ENCODE measurements at regions not wholly inside any gene's neighbourhood (a gene's known extent, or its start where the extent isn't known, plus 50 kb on each side); places are given as distances from the start of the nearest gene placed in this dataset.
"Not testable (repeated sequence)": the region's sequence is repeated elsewhere in the genome, so short reads cannot be mapped to it uniquely, and the experiment has no call there.

DNA sequence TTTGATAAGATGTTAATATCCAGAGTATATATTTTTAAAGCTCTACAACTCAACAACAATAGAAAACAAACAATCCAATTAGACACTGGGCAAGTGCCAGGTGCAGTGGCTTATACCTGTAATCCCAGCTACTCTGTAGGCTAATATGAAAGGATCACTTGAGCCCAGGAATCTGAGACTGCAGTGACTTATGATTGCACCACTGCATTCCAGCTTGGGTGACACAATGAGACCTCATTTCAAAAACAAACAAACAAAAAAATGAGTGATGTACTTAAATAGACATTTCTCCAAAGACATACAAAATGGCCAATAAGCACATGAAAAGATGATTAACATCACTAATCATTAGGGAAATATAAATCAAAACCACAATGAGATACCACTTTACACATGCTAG is 356.8 kb upstream of the PCDH10 start:
- TF ChIP-seq, protein P1, sequence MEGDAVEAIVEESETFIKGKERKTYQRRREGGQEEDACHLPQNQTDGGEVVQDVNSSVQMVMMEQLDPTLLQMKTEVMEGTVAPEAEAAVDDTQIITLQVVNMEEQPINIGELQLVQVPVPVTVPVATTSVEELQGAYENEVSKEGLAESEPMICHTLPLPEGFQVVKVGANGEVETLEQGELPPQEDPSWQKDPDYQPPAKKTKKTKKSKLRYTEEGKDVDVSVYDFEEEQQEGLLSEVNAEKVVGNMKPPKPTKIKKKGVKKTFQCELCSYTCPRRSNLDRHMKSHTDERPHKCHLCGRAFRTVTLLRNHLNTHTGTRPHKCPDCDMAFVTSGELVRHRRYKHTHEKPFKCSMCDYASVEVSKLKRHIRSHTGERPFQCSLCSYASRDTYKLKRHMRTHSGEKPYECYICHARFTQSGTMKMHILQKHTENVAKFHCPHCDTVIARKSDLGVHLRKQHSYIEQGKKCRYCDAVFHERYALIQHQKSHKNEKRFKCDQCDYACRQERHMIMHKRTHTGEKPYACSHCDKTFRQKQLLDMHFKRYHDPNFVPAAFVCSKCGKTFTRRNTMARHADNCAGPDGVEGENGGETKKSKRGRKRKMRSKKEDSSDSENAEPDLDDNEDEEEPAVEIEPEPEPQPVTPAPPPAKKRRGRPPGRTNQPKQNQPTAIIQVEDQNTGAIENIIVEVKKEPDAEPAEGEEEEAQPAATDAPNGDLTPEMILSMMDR (IDR thresholded peaks at IDR 0.05; ENCODE audit: insufficient read depth, low read depth, low read length, missing control alignments), result no peak
- no peak overlapping the region for H3K4me3 ChIP-seq (ENCODE audit: low read length)
- peak; percentile 49 for DNase-seq (ENCODE audit: low read depth)

DNA sequence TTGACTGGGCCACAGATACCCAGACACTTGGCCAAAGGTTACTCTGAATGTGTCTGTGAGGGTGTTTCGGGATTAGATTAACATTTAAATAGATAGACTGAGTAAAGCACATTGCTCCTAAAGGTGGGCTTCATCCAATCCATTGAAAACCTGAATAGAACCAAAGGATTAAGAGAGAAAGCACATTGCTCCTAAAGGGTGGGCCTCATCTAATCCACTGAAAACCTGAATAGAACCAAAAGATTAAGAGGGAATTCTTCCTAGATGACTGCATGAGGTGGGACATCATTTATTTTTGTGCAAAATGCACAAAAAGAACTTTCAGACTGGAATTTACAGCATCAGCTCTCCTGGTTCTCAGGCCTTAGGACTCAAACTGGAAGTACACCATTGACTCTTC is 351.2 kb upstream of the PCDH10 start:
- no peak for DNase-seq (ENCODE audit: low read depth)
- TF ChIP-seq, protein P1 (IDR thresholded peaks at IDR 0.05; ENCODE audit: insufficient read depth, low read depth, low read length, missing control alignments), result no peak
- H3K4me3 ChIP-seq (ENCODE audit: low read length), result no peak overlapping the region

DNA sequence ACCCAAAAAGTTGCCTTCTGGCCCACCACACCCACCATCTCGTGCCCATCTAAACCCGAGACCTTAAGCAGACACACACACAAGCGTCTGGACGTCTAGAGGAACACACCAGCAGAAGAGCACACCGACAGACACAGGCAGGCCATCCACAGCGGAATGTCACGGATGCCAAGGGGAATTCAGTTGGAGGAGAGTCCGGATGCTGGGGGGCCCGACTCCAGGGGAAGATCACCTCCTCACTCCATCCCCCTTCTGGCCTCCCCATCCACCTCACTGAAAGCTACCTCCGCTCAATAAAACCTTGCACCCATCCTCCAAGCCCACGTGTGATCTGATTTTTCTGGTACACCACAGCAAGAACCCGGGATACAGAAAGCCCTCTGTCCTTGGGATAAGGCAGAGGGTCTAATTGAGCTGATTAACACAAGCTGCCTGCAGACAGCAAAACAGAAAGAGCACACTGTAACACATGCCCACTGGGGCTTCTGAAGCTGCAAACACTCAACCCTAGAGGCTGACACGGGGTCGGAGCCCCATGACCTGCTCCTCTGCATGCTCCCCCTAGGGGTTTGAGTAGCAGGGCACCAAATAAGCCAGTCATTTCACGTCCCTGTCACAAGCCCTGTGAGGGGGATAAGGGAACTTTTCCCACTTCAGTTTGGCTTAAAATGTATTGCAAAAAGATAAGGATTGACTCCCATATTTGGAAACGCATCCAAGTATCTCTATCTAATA is 339.6 kb upstream of the PCDH10 start:
- no peak for DNase-seq (ENCODE audit: low read depth)
- no peak overlapping the region for H3K4me3 ChIP-seq (ENCODE audit: low read length)
- TF ChIP-seq, protein P1 (IDR thresholded peaks at IDR 0.05; ENCODE audit: insufficient read depth, low read depth, low read length, missing control alignments), result no peak

DNA sequence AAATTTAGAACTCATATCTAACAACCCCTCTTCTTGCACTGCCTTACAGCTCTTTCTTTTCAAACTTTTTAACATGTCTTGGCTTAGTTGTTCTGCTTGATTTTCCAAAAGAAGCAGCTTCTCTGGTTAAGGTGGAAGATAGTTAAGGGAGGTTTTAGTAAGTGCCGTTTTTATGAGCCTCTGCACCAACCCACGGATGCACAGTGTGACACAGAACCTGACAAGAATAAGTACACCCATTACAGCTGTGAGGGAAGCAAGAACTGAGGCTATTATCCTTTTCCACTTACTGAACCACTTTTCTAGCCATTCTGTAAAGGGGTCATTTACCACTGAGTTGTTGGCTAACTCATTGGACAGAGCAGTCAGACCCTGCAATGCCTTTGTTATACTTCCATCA is 336.0 kb upstream of the PCDH10 start:
- H3K4me3 ChIP-seq (ENCODE audit: low read length); DNase-seq (ENCODE audit: low read depth): not testable (repeated sequence)

DNA sequence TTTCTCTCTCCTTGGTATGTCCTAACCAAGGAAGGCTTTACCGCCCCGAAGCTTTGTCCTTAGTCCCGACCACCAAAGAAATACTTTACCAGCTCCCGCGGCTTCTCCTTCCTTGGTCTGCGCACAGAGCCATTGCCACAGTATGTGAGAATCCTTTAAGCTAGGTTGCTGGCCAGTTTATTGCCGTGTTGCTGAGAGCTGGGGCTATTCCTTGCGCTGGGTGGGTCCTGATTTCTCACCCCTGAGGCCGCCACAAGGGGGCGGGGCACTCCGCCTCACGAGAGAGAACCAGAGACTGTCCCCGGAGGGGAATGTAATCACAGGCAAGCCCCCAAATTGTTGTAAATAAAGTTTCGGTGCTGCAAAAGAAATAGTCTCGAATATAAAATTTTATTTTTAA is 331.0 kb upstream of the PCDH10 start:
- H3K4me3 ChIP-seq (ENCODE audit: low read length), result no peak overlapping the region
- DNase-seq (ENCODE audit: low read depth), result no peak
- TF ChIP-seq, protein P1 (IDR thresholded peaks at IDR 0.05; ENCODE audit: insufficient read depth, low read depth, low read length, missing control alignments), result no peak

DNA sequence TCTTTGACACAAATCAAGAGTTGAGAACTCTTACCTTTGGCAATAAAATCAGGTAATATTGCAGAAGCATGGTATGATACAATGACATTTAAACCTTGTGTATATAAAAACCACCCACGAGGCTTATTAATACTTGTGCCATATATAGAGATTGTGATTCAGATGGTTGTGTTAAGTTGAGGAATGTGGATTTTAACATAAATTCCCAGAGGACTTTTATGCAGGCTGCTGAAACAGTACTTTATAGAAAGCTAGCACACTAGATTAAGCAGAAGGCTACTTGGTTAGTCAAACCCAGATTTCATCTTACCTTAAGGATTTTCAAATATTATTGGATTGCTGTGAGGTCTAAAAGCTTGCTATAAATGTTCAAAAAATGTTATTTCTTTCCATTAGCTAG is 325.7 kb upstream of the PCDH10 start:
- no peak for DNase-seq (ENCODE audit: low read depth)
- H3K4me3 ChIP-seq (ENCODE audit: low read length), result no peak overlapping the region
- TF ChIP-seq, protein P1 (IDR thresholded peaks at IDR 0.05; ENCODE audit: insufficient read depth, low read depth, low read length, missing control alignments), result no peak

DNA sequence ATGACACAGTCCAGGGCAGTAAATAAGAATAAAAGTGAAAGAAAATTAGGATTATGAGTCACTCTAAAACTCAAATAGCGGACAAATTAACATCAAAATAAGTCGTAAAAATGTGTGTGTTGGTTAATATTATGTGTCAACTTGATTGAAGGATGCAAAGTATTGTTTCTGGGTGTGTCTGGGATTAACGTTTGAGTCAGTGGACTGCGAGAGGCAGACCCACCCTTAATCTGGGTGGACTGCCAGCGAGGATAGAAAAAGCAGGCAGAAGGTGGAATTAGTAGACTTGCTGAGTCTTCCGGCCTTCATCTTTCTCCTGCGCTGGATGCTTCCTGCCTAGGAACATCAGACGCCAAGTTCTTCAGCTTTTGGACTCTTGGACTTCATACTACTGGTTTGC is 324.3 kb upstream of the PCDH10 start:
- no peak for DNase-seq (ENCODE audit: low read depth)
- H3K4me3 ChIP-seq (ENCODE audit: low read length), result no peak overlapping the region
- TF ChIP-seq, protein P1 (IDR thresholded peaks at IDR 0.05; ENCODE audit: insufficient read depth, low read depth, low read length, missing control alignments), result no peak
